Natural killer cell (primary cell): ENCODE measurements at regions not wholly inside any gene's neighbourhood (a gene's known extent, or its start where the extent isn't known, plus 50 kb on each side); places are given as distances from the start of the nearest gene placed in this dataset.

Source experiments
- ATAC-seq, 3 donors: fragments of 150-1000 bp in 2 of 3; fragments of 200-7000 bp in 1 of 3; cut with Tn5 transposase; 1 replicate in 1 of 3; 2 replicates in 2 of 3; pipeline ENCODE4 v1.10.0; 2021; ENCODE audit warnings: mild to moderate bottlenecking in 2 of 3, moderate library complexity in 2 of 3
- DNase-seq, 2 donors: peaks; one replicate each; pipeline versions ENCODE4 v3.0.0 to v3.0.0-alpha.2; 2013 to 2021; ENCODE audit warnings: mixed read lengths in 1 of 2
- H3K27ac ChIP-seq: one replicate; pipeline ENCODE4 v1.5.1; 2013; ENCODE audit warnings: mild to moderate bottlenecking, low read length
- H3K27me3 ChIP-seq: one replicate; pipeline ENCODE4 v1.6.1; 2013; ENCODE audit warnings: low read length; ENCODE audit not compliant: control insufficient read depth, insufficient read depth
- H3K36me3 ChIP-seq: one replicate; pipeline ENCODE4 v1.6.1; 2013; ENCODE audit warnings: low read length; ENCODE audit not compliant: control insufficient read depth, insufficient read depth
- H3K4me1 ChIP-seq: one replicate; pipeline ENCODE4 v1.6.1; 2013; ENCODE audit warnings: low read length; ENCODE audit not compliant: control insufficient read depth, insufficient read depth
- H3K4me3 ChIP-seq: one replicate; pipeline ENCODE4 v1.5.1; 2013; ENCODE audit warnings: low read length
- H3K9me3 ChIP-seq: one replicate; pipeline ENCODE4 v1.6.1; 2013; ENCODE audit warnings: low read length; ENCODE audit not compliant: control insufficient read depth, insufficient read depth
- H3K27ac Mint-ChIP-seq, 2 donors: one replicate each; pipeline ENCODE4 v1.8.0; 2022; ENCODE audit warnings: mild to moderate bottlenecking in 2 of 2, mixed read lengths in 2 of 2, moderate library complexity in 1 of 2
- H3K27me3 Mint-ChIP-seq, 2 donors: one replicate each; pipeline ENCODE4 v1.8.0; 2022; ENCODE audit warnings: low read depth in 2 of 2, mixed read lengths in 2 of 2
- H3K36me3 Mint-ChIP-seq: one replicate; pipeline ENCODE4 v1.8.0; 2022; ENCODE audit warnings: mixed read lengths
- H3K4me1 Mint-ChIP-seq, 2 donors: one replicate each; pipeline ENCODE4 v1.8.0; 2022; ENCODE audit warnings: mixed read lengths in 2 of 2
- H3K4me3 Mint-ChIP-seq: one replicate; pipeline ENCODE4 v1.8.0; 2022; ENCODE audit warnings: mild to moderate bottlenecking, moderate library complexity, mixed read lengths
- H3K9me3 Mint-ChIP-seq, 2 donors: one replicate each; pipeline ENCODE4 v1.8.0; 2022; ENCODE audit warnings: mixed read lengths in 2 of 2
- WGBS: methylation state at CpG from one replicate; pipeline ENCODE4 v1.1.7; 2013; ENCODE audit warnings: missing lambda C conversion rate; ENCODE audit not compliant: insufficient coverage; 5-methylcytosine and 5-hydroxymethylcytosine counted together
- intact Hi-C: fragments of 100-400 bp; cut with micrococcal nuclease; formaldehyde crosslinking; loops from one replicate; pipeline ENCODE4 v1.14.2; 2022
- TF ChIP-seq, protein P1 (sequence below): fragments of 200-600 bp; IDR thresholded peaks from one replicate; pipeline ENCODE4 v1.8.0; 2022; ENCODE audit warnings: antibody characterized with exemption

DNA sequence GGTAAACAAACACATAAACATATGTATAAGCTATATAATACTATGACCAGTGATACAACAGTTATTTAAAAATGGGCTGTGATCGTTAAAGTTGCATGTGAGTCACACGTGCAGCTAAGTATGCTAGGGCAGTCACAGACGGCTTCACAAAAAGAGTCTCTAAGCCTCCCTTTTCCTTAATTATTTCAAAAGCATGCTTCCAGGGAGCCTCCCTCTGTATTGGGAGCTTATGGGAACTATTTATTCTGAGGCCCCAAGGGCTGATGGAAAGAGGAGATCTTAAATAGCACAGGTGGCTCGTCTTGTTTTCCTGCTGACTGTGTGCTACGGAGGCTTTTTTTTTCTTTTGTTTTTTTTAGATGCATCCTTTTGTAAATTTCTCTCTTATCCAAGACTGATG, 94.3 kb downstream of the ADCYAP1 start:
- WGBS, result 100% methylated on average over 3 of the region's 5 CpGs
- TF ChIP-seq, protein P1, sequence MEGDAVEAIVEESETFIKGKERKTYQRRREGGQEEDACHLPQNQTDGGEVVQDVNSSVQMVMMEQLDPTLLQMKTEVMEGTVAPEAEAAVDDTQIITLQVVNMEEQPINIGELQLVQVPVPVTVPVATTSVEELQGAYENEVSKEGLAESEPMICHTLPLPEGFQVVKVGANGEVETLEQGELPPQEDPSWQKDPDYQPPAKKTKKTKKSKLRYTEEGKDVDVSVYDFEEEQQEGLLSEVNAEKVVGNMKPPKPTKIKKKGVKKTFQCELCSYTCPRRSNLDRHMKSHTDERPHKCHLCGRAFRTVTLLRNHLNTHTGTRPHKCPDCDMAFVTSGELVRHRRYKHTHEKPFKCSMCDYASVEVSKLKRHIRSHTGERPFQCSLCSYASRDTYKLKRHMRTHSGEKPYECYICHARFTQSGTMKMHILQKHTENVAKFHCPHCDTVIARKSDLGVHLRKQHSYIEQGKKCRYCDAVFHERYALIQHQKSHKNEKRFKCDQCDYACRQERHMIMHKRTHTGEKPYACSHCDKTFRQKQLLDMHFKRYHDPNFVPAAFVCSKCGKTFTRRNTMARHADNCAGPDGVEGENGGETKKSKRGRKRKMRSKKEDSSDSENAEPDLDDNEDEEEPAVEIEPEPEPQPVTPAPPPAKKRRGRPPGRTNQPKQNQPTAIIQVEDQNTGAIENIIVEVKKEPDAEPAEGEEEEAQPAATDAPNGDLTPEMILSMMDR, result no peak
- H3K27me3 Mint-ChIP-seq, result peaks cover 0 to 2% of the 10 kb centered on the region in 2 donors
- peaks cover 8 to 9% of the 10 kb centered on the region in 2 donors for H3K9me3 Mint-ChIP-seq
- Histone ChIP-seq H3K27ac (no peak overlapping the region), H3K9me3 (no peaks in the 10 kb centered on the region), H3K4me3 (no peak overlapping the region), H3K36me3 (no peaks in the 10 kb centered on the region), H3K4me1 (no peaks in the 10 kb centered on the region), H3K27me3 (no peaks in the 10 kb centered on the region)
- intact Hi-C loops, result no loop called here
- H3K4me3 Mint-ChIP-seq, result no peak overlapping the region
- no peak for ATAC-seq
- no peak for DNase-seq
- no peak overlapping the region for H3K27ac Mint-ChIP-seq
- no peaks in the 10 kb centered on the region for H3K4me1 Mint-ChIP-seq
- H3K36me3 Mint-ChIP-seq, result no peaks in the 10 kb centered on the region

- 28% methylated on average over 1 of the region's 2 CpGs for WGBS
Observed at GRCh38 chr18:1002653-1003178, 98.0 kb downstream of the ADCYAP1 start.

DNA sequence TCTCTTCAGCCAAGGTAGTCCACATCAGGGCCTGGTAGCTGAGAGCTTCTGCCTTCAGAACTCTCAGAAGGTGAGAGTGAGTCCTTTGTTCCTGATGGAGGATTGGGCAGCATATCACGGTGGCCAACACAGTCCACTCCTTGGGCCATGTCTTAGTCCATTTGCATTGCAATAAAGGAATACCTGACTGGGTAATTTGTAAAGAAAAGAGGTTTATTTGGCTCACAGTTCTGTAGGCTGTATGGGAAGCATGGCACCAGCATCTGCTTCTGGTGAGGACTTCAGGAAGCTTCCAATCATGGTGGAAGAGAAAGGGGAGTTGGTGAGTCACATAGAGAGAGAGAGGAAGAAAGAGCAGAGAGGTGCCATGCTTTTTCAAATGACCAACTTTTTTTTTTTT, 98.8 kb downstream of the ADCYAP1 start:
- H3K36me3 ChIP-seq, result no peaks in the 10 kb centered on the region
- H3K27me3 ChIP-seq, result no peaks in the 10 kb centered on the region
- TF ChIP-seq, protein P1, result no peak
- intact Hi-C loops, result no loop called here
- no peak for ATAC-seq
- no peak for DNase-seq
- H3K4me3 Mint-ChIP-seq, result no peak overlapping the region
- H3K27ac ChIP-seq, result no peak overlapping the region
- no peaks in the 10 kb centered on the region for H3K36me3 Mint-ChIP-seq
- peaks cover 4 to 7% of the 10 kb centered on the region in 2 donors for H3K9me3 Mint-ChIP-seq
- no peaks in the 10 kb centered on the region for H3K4me1 Mint-ChIP-seq
- no peaks in the 10 kb centered on the region for H3K9me3 ChIP-seq
- no peak overlapping the region for H3K4me3 ChIP-seq
- H3K27me3 Mint-ChIP-seq, result peaks cover 0 to 2% of the 10 kb centered on the region in 2 donors
- no peak overlapping the region for H3K27ac Mint-ChIP-seq
- WGBS, result 77% methylated on average over 1 of the region's 1 CpG
- H3K4me1 ChIP-seq, result no peaks in the 10 kb centered on the region

More at GRCh38 chr18:1002653-1003178, 98.0 kb downstream of the ADCYAP1 start:
- no peaks in the 10 kb centered on the region for H3K27me3 ChIP-seq
- no peaks in the 10 kb centered on the region for H3K9me3 ChIP-seq
- Mint-ChIP-seq H3K9me3 (peaks cover 5 to 7% of the 10 kb centered on the region in 2 donors), H3K27me3 (peaks cover 0 to 2% of the 10 kb centered on the region in 2 donors), H3K36me3 (no peaks in the 10 kb centered on the region), H3K27ac (no peak overlapping the region), H3K4me3 (no peak overlapping the region), H3K4me1 (no peaks in the 10 kb centered on the region)
- DNase-seq, result no peak
- intact Hi-C loops, result no loop called here
- TF ChIP-seq, protein P1, result no peak
- H3K27ac ChIP-seq, result no peak overlapping the region
- H3K4me1 ChIP-seq, result no peaks in the 10 kb centered on the region
- ATAC-seq, result no peak
- H3K36me3 ChIP-seq, result no peaks in the 10 kb centered on the region
- H3K4me3 ChIP-seq, result no peak overlapping the region

- Mint-ChIP-seq H3K4me3 (no peak overlapping the region), H3K27ac (no peak overlapping the region), H3K36me3 (no peaks in the 10 kb centered on the region), H3K9me3 (peaks cover 4 to 7% of the 10 kb centered on the region in 2 donors), H3K27me3 (peaks cover 0 to 2% of the 10 kb centered on the region in 2 donors), H3K4me1 (no peaks in the 10 kb centered on the region)
- TF ChIP-seq, protein P1, result no peak
- Histone ChIP-seq H3K36me3 (no peaks in the 10 kb centered on the region), H3K4me1 (no peaks in the 10 kb centered on the region), H3K4me3 (no peak overlapping the region), H3K27ac (no peak overlapping the region), H3K9me3 (no peaks in the 10 kb centered on the region), H3K27me3 (no peaks in the 10 kb centered on the region)
- intact Hi-C loops, result no loop called here
- DNase-seq (no peak), ATAC-seq (no peak)
- 78% methylated on average over 3 of the region's 3 CpGs for WGBS
Observed at GRCh38 chr18:1006304-1006703, 101.6 kb downstream of the ADCYAP1 start.
